ENCODE measurements at regions not wholly inside any gene's neighbourhood (a gene's known extent, or its start where the extent isn't known, plus 50 kb on each side); places are given as distances from the start of the nearest gene placed in this dataset.

- no peak for TF ChIP-seq CTCF (IDR thresholded peaks at IDR 0.05; ENCODE audit: insufficient read depth, low read length, poor library complexity, severe bottlenecking)
- TF ChIP-seq EZH2phosphoT487 (conservative IDR thresholded peaks at IDR 0.05; ENCODE audit: low read length), result no peak
Observed at GRCh38 chr6:166023273-166023989, 144.2 kb downstream of the TBXT start.

Measured in SU-DHL-6 (cell line).